NCI-H226 (cell line): ENCODE measurements at regions not wholly inside any gene's neighbourhood (a gene's known extent, or its start where the extent isn't known, plus 50 kb on each side); places are given as distances from the start of the nearest gene placed in this dataset.

ENCODE experiments used
- DNase-seq: peaks from one replicate; pipeline ENCODE4 v3.0.0-alpha.2; 2015

DNA sequence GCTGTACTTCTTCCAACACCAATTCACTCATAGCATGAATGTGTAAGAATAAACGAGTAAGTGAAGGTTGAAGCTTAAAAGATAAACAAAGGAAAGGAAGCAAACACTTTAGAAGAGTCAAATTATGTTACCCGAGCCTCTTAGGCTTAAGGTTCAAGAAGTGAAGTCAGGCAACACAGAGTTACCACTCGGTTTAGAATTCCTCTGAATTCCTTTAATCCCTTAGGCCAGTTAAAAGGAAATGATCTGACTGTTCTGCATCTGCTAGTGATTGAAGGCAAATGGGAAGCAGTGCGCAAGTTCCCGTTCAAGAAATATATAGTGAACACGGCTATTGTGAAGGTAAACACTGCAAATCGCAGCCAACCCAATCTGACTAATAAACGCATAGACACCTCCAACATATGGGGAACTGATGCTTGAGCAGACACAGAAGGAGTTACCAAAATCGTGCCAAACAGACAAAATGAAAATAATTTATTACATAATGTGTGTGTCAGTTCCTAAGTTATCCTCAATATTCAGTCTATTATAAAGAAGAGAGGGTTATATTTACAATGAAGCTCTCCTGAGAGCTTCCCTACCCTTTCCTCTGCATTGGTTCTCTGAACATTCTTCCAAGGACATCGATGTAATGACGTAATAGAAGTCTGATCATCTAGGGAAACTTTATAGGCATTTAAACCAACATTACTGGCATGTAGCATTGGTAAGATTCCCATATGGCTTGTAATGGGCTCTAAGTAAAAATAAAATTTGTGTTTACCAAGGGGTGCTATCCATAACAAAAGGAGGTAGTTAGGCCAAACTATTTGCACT, 837.1 kb upstream of the ZNF608 start:
- DNase-seq = no peak

DNA sequence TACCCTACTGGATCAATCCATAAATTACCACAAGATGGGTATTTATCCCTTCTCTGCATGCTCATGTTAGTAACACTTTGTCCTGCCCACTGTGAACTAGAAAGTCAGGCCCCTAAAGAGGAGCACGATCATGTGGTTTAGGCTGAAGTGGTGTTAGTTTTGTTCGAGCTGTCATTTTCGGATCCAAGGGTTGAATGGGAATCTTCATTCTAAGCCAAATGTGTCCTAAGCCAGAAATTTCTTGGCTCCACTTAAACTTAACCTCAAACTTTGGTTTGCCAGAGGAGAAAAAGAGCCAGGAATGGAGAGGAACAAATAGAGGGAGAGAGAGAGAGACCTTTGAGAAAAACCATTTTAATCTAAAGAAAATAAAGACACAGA, 837.7 kb upstream of the ZNF608 start:
- no peak for DNase-seq

DNA sequence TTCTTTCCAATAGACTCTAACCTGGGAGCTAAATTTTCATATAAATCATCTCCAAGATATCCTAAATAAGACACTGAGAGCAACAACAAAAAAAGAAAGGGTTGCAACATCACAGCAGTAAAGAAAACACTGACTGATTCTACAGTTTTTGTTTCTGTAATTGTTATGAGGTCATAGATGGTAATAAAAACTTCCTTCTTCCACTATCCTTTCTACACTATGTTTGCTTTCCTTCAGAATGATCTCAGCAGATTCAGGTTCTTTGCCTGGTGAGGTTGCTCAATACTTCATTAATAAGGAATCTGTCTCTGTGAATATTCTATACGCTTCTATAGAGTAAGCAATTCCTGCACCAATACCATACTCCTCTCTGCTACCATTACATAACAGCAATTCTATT, 835.6 kb upstream of the GRAMD2B start:
- no peak for DNase-seq

DNA sequence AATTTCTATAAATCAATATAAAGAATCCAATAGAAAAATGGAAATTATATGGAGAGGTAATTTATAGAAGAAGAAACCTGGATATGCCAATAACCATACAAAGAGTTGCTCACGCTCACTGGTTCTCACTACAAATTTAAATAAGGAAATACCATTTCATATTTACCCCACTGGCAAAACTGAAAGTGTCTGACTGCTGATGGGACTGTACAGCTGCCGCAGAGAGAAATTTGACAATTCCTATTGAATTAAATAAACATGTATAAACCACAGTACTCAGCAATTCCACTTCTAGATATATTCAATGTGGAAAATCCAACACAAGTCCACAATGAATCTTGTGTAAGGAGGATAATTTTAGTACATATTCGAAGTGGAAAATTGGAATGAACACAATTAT, 830.4 kb upstream of the GRAMD2B start:
- no peak for DNase-seq

DNA sequence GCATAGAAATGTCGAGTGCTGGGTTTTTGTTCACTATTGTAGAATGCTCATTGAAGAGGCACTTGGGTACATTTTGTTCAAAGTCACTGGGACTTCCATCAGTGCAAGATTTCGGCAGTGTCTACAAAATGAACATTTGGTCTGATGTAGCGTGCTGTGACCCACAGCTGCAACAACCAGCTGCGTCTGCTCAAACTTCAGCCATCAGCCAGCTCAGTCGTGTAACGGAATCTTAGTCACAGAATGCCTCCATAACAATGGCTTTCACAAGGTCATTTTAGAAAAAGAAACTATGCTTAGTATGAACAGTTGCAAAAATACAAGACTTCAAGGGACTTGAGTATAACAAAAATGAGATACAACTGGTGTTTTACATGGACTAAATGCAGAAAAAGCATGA, 828.1 kb upstream of the GRAMD2B start:
- no peak for DNase-seq

DNA sequence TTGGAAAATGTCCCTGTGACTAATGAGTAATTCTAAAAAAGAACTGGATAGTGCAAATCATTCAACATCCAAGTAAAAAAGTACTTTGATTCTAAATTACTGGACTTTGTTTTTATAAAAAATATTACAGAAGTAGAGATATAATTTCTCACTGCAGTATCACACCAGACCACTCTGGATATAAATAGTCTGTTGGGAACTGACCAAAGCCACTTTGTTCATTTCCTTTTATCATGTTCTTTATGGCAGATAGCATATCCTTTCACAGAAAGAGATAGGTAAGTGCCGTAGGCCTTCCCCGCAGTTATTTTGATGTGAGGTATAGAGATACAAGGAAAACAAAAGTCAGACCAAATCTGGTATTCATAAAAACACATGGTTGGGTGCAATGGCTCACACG, 827.4 kb upstream of the GRAMD2B start:
- no peak for DNase-seq

DNA sequence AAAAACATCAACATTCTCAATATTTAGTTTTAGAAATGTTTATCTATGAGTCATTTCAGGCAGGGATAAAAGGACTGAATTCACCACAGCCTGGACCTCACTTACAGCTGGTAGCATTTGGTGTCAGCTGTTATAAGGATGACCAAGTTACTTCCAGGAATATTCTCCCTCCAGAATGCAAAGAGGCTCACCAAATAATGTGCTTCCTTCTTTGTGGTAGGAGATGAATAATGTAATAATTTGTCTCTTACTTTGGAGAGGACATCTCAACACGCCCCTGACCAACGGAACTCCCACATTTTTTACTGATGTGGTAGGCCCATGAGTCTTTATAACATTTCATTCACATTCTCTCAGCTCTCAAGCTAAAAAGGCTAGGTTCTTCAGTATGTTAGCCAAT, 825.9 kb upstream of the GRAMD2B start:
- DNase-seq = peak; percentile 76

DNA sequence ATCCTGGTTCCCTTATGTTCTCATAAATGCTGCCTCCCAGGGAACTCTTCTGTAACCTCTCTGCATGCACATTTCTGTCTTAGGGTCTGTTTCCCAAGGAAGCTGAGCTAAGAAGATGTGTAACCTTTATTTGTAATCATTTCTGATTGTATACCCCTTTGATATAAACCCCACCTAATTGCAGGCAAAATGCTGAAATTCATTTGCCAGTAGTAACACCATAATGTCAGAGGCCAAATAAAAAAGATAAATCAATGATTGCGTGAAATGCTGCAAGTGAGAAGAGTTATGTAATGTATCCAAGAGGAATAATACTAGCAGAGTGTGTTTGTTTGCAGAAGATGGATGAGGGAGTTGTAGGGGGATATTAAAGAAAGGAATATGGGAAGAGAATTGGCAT, 822.6 kb upstream of the GRAMD2B start:
- no peak for DNase-seq

DNA sequence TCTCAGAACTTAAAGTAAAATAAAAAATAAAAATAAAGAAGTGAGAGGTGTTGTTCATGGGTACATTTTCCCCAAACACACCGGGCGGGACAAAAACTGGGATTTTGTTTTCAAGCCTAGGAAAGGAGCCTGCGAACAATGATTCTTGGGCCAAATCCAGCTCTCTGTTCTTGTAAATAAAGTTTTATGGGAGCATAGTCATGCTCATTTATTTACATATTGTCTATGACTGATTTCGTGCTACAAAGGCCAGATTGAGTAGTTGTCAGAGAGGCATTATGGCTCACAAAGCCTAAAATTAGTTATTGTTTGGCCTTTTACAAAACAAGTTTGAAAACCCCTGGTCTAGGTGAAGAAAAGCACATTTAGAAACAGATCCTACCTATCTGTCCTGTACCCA, 821.0 kb upstream of the GRAMD2B start:
- no peak for DNase-seq

DNA sequence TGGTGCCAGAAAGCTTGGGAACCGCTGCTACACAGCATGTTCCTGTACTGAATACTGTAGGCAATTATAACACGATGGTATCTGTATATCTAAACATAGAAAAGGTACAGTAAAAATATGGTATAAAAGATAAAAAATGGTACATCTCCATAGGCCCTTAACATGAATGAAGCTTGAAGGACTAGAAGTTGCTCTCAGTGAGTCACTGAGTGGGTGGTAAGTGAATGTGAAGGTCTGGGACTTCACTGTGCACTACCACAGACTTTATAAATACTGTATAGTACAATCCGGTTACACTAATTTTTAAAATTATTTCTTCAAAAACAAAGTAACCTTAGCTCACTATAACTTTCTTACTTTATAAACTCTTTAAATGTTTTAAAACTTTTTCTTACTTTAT, 819.9 kb upstream of the GRAMD2B start:
- no peak for DNase-seq

DNA sequence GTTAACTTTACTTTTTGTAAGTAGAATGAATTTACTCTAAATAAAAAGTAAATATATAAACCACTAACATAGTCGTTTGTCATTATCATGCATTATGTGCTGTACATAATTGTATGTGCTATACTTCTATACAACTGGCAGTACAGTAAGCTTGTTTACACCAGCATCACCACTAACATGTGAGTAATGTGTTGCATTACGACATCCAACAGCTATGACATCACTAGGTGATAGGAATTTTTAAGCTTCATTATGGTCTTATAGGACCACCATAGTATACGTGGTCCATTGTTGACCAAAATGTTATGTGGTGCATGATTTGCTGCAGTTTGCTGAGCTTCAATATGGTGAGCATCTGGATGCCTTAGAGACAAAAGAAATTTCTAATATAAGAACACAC, 819.1 kb upstream of the GRAMD2B start:
- no peak for DNase-seq

DNA sequence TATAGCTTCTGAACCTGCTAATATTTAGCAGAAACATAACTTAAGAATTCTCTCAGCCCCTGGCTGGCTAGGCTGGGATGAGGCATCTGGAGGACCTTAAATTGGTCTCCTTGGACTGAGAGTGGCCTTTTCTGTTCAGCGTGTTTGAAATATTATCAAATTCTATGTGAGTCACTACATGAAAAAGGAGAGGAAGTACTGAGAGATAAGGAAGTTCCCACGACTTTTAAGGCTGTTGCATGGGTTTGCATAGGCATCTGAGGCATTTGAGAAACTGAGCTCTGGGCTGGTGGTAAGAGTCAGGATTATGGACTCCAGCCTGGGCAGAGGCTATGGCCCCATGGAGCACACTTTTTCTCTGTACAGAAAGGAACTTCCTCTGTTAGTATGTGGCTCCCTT, 816.2 kb upstream of the GRAMD2B start:
- peak; percentile 90 for DNase-seq

DNA sequence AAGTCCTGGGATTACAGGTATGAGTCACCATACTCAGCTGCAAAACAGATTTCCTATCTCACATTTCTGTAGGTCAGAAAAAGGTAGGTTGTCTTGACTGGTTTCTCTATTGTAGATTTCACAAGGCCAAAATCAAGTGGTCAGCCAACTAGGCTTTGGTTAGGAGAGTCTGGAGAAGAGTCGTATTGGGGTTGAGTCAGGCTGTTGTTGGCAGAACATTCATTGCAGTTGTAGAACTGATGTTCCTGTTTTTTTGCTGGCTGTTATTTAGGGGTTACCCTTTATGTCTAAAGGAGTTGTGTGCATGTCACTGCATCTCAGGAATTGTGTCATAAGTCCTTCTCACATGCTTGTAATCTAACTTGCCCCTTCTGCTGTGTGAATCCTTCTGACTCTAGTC, 814.2 kb upstream of the GRAMD2B start:
- peak; percentile 31 for DNase-seq

DNA sequence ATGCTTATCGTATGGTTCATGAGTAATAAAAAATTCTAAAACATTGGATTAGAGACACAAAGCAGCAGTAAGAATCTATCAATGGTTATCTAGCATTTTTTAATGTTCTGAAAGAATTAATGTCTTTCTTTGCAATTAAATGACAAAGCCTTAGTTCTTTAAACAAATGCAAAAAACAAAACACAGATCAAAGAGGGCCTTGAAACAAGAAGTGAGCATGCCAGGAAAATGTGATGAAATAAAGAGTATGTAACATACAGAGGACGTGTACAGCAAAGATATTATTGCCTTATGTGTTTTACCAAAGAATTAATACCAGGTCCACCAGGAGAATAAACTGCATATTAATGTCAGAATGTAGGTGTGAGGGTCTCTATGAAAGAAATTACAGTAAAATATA, 812.3 kb upstream of the GRAMD2B start:
- DNase-seq = no peak

DNA sequence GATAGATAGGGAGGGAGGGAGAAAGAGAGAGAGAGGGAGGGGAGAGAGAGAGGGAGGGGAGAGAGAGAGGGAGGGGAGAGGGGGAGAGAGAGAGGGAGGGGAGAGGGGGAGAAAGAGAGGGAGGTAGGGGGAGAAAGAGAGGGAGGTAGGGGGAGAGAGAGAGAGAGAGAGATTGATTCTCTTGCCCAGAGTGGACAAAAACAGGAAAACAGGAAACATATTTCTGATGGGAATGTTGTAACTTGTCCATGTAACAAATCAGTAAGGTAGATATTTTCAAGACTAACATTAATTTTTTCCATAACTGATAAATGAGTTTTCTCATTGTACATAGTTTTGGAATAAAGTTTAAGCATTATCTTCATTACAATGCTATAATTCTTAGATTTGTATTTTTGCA, 811.7 kb upstream of the GRAMD2B start:
- no peak for DNase-seq

DNA sequence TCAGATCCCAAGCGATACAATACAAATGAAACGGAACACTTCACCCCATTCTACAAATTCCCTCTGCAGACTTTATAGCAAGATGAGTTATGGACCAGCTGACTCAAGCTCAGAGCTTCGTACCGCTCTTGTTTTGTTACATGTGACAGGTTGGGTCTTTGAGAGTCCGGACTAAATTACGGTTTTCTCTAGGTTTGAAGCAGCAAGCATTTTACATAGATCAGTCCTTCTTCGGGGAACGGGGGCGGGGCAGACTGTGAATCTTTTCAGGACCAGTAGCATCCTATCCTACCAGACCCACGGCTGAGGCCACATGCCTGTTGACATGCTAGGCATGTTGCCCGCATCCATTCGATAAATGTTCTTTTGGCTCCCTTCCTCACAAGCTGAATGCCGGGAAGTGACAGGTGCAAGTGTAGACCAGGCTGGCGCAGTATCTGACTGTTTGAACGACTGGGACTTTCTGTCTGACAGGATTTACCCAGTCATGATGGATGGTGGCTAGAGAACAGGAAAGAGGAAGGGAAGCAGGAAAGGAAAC, 811.0 kb upstream of the GRAMD2B start:
- no peak for DNase-seq

DNA sequence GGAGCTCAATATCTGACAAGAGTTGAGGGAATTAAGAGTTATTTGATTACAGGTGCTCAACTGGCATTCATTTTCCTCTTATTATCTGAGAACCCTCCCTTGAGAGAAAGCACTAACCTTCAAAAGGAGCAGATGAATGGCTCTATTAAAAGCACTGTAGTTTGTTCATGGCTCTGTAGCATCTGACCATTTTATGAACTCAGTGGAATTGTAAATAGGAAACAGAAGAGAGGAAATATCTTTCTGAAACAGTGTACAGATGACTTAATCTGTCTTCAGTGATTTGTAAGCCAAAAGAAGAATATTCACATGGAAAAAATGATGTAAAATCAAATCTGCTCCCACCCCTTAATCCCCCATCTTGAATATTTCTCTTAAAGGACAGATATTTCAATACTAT, 810.4 kb upstream of the GRAMD2B start:
- no peak for DNase-seq

DNA sequence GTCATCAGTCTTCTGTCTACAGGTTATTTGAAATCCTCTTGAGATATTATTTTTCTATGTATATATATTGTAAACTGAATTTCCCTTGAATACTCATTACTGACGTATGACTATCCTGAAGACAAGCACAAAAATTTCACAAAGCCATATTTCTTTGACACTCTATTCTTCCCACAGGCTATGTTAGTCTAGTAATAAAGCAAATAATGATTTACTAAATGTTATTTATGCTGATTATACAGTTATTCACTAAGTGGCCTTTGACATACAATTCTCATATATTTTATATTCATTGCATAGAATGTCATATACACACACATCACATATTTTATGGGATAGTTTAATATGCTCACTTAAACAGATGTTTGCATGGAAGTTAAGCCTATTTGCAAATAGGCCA, 793.0 kb upstream of the GRAMD2B start:
- DNase-seq = no peak

DNA sequence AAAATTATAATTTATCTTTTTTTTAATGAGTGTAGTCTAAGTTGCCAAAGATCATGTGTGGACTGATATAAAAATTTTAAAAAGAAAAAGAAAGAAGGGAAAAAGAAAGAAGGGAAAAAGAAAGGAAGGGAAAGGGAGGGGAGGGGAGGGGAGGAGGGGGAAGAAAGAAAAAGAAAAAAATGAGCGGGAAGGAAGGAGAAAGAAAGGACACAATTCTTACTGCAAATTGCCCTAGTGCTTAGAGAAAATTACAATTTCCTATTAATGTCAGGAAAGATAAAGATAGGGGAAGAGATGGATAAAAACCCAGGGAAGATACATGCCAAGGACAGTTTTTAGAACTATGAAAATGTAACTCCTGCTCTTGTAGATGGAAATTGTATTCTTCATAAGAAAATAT, 789.7 kb upstream of the GRAMD2B start:
- DNase-seq = no peak

DNA sequence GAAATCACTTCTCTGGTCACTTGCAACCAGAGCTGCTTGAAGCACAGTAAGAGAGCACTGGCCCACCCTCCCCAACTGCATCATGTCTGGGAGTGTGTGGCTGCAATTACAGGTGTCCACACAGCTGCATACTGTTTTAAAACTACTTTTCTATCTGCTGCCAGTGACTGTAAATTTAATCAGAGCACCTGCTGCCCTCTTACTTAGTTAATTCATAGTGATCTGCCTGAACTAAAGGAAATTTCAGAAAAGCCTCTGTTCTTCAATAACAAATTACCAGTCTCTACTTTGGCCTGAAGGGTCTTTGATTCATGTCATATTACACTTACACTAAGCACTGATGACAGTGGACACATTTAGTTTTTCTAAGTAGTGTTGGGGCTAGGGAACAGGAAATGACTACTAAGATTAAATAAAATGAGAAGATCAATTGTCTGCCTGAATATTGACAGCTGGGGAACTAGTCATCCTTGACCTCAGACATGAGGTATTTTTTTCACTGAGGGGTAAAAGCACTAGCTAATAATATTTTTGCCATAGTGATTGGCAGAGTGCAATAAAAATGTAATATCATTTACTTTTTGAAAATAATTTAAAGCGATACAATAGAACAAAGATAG, 788.9 kb upstream of the GRAMD2B start:
- no peak for DNase-seq

DNA sequence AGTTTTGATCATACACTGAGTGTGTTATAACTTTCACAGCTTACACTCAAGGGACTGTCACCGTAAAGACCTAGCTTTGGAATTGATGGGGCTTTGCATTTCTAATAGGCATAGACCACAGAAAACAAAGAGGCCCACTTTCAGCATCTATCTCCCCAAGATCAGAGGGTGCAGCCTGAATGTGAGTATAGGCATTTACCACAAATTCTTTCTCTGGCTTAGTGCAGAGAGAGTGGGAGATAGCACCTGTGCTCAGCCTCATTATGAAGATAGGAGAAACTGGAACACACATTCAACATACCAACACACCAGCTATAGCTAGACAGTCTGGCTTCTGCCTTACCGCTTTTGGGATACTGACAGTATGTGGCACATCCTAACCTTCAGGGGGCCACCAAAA, 783.4 kb upstream of the GRAMD2B start:
- DNase-seq = no peak

DNA sequence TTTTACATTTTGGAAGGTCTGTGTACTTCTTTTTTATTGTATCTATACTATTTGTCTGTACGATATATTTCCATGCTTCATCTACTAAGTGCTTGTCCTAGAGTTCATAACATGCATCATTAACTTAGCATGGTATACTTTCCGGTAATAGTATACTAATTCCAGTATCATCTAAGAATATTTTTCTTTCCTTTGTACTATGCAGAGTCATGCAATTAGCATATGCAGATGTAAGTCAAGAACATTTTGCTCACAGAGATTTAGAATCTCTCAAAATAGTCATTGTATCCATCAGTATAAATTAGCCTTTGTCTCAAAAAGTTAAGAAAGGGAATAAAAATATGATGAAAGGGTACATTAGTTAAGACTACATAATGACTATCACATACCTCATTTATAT, 770.4 kb upstream of the GRAMD2B start:
- DNase-seq = no peak

DNA sequence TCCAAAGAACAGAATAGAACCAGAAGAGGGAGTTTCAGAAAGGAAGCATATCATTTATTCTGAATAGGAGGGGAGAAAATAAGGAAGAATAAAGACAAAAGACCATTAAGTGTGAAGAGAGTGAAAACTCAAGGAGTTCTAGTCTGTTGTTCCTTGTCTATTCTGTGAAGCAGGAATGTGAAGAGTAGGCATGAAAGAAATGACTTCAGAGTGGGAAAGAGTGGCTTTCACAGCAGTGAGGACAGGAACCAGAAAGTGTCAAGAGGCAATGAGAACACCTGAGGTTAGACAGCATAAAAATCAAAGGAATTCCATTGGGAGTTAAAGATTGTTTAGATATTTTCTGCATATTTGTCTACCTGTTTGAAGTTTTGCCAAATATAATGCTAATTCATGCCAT, 768.8 kb upstream of the GRAMD2B start:
- no peak for DNase-seq

DNA sequence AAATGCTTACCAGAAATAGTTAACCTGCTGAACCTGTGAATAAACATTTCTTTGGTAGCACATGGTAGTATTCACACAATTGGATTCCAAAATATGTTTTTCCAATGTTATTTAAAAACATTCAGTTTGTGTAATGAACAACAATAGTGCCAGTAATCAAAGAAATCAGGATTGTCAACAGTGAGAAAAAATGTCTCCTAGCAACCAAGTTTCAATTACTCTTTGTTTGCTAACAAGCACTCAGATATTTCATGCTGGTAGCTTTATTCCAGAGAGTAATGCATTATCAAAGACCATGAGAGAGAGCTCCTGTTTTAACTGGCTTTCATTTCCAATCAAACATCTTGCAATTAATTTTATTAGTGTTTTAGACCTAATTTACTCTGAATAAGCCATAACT, 768.1 kb upstream of the GRAMD2B start:
- DNase-seq = no peak

DNA sequence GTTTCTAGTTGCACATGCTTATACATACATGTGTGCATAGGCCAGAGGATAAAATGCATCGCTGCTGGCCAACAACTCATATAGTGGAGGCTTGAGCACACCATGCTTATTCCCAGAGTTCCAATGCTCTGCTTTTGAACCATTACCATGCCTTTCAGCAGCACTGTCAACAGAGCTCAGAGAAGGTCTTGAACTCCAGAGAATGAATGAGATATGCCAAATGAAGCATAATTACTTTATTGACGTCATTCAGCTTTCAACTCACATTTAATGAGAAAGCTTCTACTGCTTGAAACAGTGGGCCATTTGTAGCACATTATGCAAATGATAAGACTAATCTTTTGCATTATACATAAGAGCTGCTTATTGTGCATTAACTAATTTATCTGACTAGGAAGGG, 765.3 kb upstream of the GRAMD2B start:
- DNase-seq = no peak
